ENCODE measurements at regions not wholly inside any gene's neighbourhood (a gene's known extent, or its start where the extent isn't known, plus 50 kb on each side); places are given as distances from the start of the nearest gene placed in this dataset.

- no peak overlapping the region for H3K4me3 ChIP-seq (ENCODE audit: low read depth, low read length, poor library complexity, severe bottlenecking)
- no peaks in the 10 kb centered on the region for H3K9me3 ChIP-seq (ENCODE audit: low read length)
- H3K79me2 ChIP-seq (ENCODE audit: insufficient read depth, low read depth, low read length): no peaks in the 10 kb centered on the region
- no peak for DNase-seq (ENCODE audit: low spot score)
- TF ChIP-seq EZH2phosphoT487 (IDR thresholded peaks at IDR 0.05; ENCODE audit: borderline replicate concordance, low read depth, low read length) (no peak), CTCF (conservative IDR thresholded peaks at IDR 0.05; ENCODE audit: low read length) (no peak)
- H3K4me2 ChIP-seq (ENCODE audit: low read length): no peak overlapping the region
- H2AFZ ChIP-seq (ENCODE audit: low read length): 0 out of 2 replicates have a peak overlapping the region, but pooled peaks have one; percentile 10
- H4K20me1 ChIP-seq (ENCODE audit: insufficient read depth, low read length): no peaks in the 10 kb centered on the region
- no peak overlapping the region for H3K27ac ChIP-seq (ENCODE audit: low read depth, low read length, poor library complexity, severe bottlenecking)
- H3K4me1 ChIP-seq (ENCODE audit: insufficient read depth, low read length, poor library complexity, severe bottlenecking): peaks cover 36% of the 10 kb centered on the region
- no TSS peak for BruUV-seq (replicated peaks)
- no peaks in the 10 kb centered on the region for H3K9me2 ChIP-seq (ENCODE audit: insufficient read depth, low read length)
- intact Hi-C loops (cut with micrococcal nuclease; ENCODE audit: unreplicated experiment): loop anchor here (10.0 kb wide), 1 partner anchor 265 kb away; the partner anchor contains the start of gene IRF2BP2
- no peaks in the 10 kb centered on the region for H3K36me3 ChIP-seq (ENCODE audit: insufficient read depth, low read length)
- ChIA-PET POLR2A (interaction anchor here (0.7 to 1.3 kb wide), 4 partner anchors 12 to 208 kb away, joined by 3 to 4 read pairs (median 3); no protein-coding TSS in a partner anchor), CTCF (ENCODE audit: unreplicated experiment) (interaction anchor here (0.6 kb wide), 1 partner anchor 180 kb away, joined by 13 read pairs; no protein-coding TSS in a partner anchor)
Observed at GRCh38 chr1:234879147-234880080, 249.2 kb downstream of the TOMM20 start.

- Histone ChIP-seq H3K27ac (ENCODE audit: low read depth, low read length, poor library complexity, severe bottlenecking) (no peak overlapping the region), H3K4me3 (ENCODE audit: low read depth, low read length, poor library complexity, severe bottlenecking) (no peak overlapping the region), H3K4me1 (ENCODE audit: insufficient read depth, low read length, poor library complexity, severe bottlenecking) (peaks cover 36% of the 10 kb centered on the region), H3K36me3 (ENCODE audit: insufficient read depth, low read length) (no peaks in the 10 kb centered on the region), H3K9me2 (ENCODE audit: insufficient read depth, low read length) (no peaks in the 10 kb centered on the region), H4K20me1 (ENCODE audit: insufficient read depth, low read length) (no peaks in the 10 kb centered on the region), H3K79me2 (ENCODE audit: insufficient read depth, low read depth, low read length) (no peaks in the 10 kb centered on the region), H2AFZ (ENCODE audit: low read length) (no peak overlapping the region), H3K9me3 (ENCODE audit: low read length) (no peaks in the 10 kb centered on the region), H3K4me2 (ENCODE audit: low read length) (no peak overlapping the region)
- intact Hi-C loops (cut with micrococcal nuclease; ENCODE audit: unreplicated experiment): loop anchor here (10.0 kb wide), 1 partner anchor 263 kb away; the partner anchor contains the start of gene IRF2BP2
- no peak for DNase-seq (ENCODE audit: low spot score)
- no peak for TF ChIP-seq EZH2phosphoT487 (IDR thresholded peaks at IDR 0.05; ENCODE audit: borderline replicate concordance, low read depth, low read length)
- TF ChIP-seq CTCF (conservative IDR thresholded peaks at IDR 0.05; ENCODE audit: low read length): no peak
- ChIA-PET CTCF (ENCODE audit: unreplicated experiment) (no interaction called here), POLR2A (interaction anchor here (1.3 kb wide), 1 partner anchor 70 kb away, joined by 3 read pairs; no protein-coding TSS in a partner anchor)
- BruUV-seq (replicated peaks): no TSS peak
Observed at GRCh38 chr1:234878288-234878687, 250.3 kb downstream of the TOMM20 start.

Data from OCI-LY7 (cell line).